Type B pancreatic cell (in vitro differentiated cells): ENCODE measurements at regions not wholly inside any gene's neighbourhood (a gene's known extent, or its start where the extent isn't known, plus 50 kb on each side); places are given as distances from the start of the nearest gene placed in this dataset.

Experiments
- DNase-seq: peaks from one replicate; pipeline ENCODE4 v3.0.0; 2021; ENCODE audit warnings: mixed read lengths; ENCODE audit not compliant: unreplicated experiment; ENCODE audit errors: extremely low spot score
- H3K27ac Mint-ChIP-seq: 2 replicates; pipeline ENCODE4 v1.8.0; 2021; ENCODE audit warnings: mild to moderate bottlenecking, mixed read lengths
- H3K27me3 Mint-ChIP-seq: 2 replicates; pipeline ENCODE4 v1.8.0; 2021; ENCODE audit warnings: mixed read lengths
- H3K36me3 Mint-ChIP-seq: 2 replicates; pipeline ENCODE4 v1.8.0; 2021; ENCODE audit warnings: mixed read lengths
- H3K4me1 Mint-ChIP-seq: one replicate; pipeline ENCODE4 v1.8.0; 2021; ENCODE audit warnings: mixed read lengths; ENCODE audit not compliant: unreplicated experiment
- H3K4me3 Mint-ChIP-seq: 2 replicates; pipeline ENCODE4 v1.8.0; 2021; ENCODE audit warnings: mild to moderate bottlenecking, mixed read lengths
- H3K9me3 Mint-ChIP-seq: 2 replicates; pipeline ENCODE4 v1.8.0; 2021; ENCODE audit warnings: mixed read lengths
- TF ChIP-seq, protein P1 (sequence below): fragments of 200-600 bp; sonication (generic); conservative IDR thresholded peaks from 2 replicates; pipeline ENCODE4 v1.5.0; 2021; ENCODE audit warnings: antibody characterized with exemption, mild to moderate bottlenecking

DNA sequence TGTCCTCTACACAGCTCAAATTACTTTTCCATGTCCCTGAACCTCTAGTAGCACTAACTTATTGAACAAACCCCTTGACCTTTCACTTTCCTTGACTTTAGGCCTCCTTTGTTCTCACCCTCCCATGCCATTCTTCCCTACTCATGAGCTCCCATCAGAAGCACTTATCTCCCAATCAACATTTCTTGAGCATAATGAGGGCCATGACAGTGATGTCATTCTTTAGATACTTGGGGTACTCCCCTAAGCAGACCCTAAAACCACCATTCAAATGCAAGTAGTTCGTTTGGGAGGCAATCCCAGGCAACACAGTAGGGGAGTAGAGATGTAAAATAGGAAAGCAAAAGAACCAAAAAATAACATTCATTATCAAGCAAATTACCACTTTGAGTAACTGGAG lies 115.9 kb upstream of the ARHGAP28 start:
- Mint-ChIP-seq H3K4me1 (peaks cover 25% of the 10 kb centered on the region), H3K36me3 (peaks cover 12% of the 10 kb centered on the region), H3K4me3 (no peak overlapping the region), H3K27me3 (peaks cover 4% of the 10 kb centered on the region), H3K9me3 (peaks cover 22% of the 10 kb centered on the region), H3K27ac (no peak overlapping the region)
- TF ChIP-seq, protein P1, sequence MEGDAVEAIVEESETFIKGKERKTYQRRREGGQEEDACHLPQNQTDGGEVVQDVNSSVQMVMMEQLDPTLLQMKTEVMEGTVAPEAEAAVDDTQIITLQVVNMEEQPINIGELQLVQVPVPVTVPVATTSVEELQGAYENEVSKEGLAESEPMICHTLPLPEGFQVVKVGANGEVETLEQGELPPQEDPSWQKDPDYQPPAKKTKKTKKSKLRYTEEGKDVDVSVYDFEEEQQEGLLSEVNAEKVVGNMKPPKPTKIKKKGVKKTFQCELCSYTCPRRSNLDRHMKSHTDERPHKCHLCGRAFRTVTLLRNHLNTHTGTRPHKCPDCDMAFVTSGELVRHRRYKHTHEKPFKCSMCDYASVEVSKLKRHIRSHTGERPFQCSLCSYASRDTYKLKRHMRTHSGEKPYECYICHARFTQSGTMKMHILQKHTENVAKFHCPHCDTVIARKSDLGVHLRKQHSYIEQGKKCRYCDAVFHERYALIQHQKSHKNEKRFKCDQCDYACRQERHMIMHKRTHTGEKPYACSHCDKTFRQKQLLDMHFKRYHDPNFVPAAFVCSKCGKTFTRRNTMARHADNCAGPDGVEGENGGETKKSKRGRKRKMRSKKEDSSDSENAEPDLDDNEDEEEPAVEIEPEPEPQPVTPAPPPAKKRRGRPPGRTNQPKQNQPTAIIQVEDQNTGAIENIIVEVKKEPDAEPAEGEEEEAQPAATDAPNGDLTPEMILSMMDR = no peak
- no peak for DNase-seq

DNA sequence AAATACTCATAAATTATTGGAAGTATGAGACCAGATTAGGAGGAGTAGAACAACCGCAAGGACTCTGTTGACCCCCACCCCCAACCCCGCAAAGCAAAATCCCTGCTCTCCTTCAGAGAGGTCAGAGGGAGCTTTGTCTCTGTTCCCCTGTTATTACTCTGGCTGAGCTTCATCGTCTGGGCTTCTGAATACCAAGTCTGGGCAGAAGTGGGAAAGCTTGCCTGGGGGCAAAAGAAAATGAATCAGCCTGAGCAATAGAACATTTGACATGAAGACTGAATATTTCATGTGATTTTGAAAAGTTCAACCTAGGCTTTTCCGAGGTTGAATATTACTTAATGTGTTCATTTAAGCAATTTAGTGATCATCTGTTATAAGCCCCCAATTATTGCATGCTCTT lies 114.6 kb upstream of the ARHGAP28 start:
- Mint-ChIP-seq H3K36me3 (peaks cover 7% of the 10 kb centered on the region), H3K4me1 (peaks cover 16% of the 10 kb centered on the region), H3K27me3 (peaks cover 4% of the 10 kb centered on the region), H3K4me3 (no peak overlapping the region), H3K27ac (no peak overlapping the region), H3K9me3 (peaks cover 22% of the 10 kb centered on the region)
- TF ChIP-seq, protein P1 = no peak
- DNase-seq = no peak

DNA sequence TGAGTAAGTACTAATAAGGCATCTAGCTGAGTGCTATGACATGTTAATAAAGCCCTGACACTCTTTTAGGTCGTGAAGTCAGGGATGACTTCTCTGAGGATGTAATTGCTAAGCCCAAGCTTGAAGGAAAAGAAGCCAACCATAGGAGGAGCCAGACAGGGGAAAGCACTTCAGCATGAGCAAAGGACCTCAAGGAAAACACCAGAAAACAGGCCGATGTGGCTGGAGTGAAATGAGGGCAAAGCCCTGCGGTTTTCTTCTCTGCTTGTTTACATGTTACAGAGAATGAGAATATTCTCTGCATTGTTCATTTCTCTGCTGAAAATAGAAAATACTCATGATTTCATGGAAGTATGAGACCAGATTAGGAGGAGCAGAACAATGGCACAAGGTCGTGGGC lies 112.5 kb upstream of the ARHGAP28 start:
- H3K4me1 Mint-ChIP-seq = no peaks in the 10 kb centered on the region
- peaks cover 4% of the 10 kb centered on the region for H3K27me3 Mint-ChIP-seq
- H3K9me3 Mint-ChIP-seq = peaks cover 18% of the 10 kb centered on the region
- peaks cover 7% of the 10 kb centered on the region for H3K36me3 Mint-ChIP-seq
- no peak overlapping the region for H3K4me3 Mint-ChIP-seq
- TF ChIP-seq, protein P1 = no peak
- DNase-seq = no peak
- no peak overlapping the region for H3K27ac Mint-ChIP-seq

DNA sequence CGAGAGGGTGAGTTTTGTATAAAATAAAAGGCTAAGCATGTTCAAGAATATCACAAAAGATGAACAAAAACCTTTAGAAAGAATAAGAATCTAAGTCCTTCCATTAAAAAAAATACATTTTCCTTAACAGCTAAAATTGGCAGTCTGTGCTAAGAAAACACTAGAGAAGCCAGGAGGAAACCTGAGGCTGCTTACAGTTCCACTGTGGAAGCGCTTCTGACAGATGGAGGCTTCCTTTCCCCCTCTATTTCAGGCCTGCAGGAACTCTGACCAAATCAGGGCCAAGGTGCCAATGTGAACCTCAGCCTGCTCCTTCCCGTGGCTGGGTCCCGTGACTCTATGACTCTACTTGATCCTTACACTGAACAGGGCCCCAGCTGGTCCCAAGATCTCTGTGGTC lies 108.1 kb upstream of the ARHGAP28 start:
- Mint-ChIP-seq H3K27ac (no peak overlapping the region), H3K4me3 (no peak overlapping the region), H3K4me1 (peaks cover 22% of the 10 kb centered on the region), H3K27me3 (no peaks in the 10 kb centered on the region), H3K9me3 (peaks cover 8% of the 10 kb centered on the region), H3K36me3 (no peaks in the 10 kb centered on the region)
- TF ChIP-seq, protein P1 = no peak
- no peak for DNase-seq

DNA sequence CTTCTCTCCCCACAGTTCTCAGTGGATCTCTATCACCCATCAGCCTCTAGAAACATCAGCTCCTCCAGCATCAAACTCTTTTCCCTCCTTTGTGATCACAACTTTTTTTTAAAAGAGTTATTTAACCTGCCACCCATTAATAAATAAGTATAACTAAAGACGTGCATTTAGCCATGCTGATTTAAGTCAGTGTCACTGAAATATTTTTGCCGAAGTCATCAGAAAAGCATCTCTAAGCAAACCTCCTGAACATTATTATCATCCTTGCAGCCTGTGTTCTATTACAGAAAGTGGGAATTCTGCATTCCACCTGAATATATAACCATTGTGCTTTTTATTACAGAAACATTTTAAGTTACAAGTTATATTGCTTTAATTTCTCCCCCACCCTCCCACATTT lies 106.2 kb upstream of the ARHGAP28 start:
- Mint-ChIP-seq H3K27ac (no peak overlapping the region), H3K4me1 (peaks cover 22% of the 10 kb centered on the region), H3K27me3 (no peaks in the 10 kb centered on the region), H3K4me3 (no peak overlapping the region), H3K36me3 (no peaks in the 10 kb centered on the region), H3K9me3 (no peaks in the 10 kb centered on the region)
- no peak for DNase-seq
- TF ChIP-seq, protein P1 = no peak

DNA sequence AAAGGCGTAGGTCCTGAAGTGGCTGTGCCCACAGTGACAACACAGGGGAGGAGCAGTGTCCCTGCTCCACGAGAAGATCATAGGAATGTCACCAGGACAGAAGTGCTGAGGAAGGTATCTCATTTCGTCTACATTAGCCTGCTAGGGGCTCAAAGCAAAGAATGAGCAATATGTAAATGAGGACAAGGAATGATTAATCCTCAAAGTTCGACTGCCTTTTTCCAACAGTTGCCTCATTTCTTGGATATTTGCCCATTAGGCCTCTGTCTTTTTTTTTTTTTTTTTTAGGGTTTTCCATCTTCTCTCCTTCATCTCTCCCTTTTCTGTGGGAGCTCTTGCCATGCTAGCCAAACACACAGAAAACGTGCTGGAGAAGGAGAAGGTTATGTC lies 105.2 kb upstream of the ARHGAP28 start:
- no peak for DNase-seq
- no peaks in the 10 kb centered on the region for H3K9me3 Mint-ChIP-seq
- TF ChIP-seq, protein P1 = no peak
- no peaks in the 10 kb centered on the region for H3K27me3 Mint-ChIP-seq
- H3K4me1 Mint-ChIP-seq = peaks cover 22% of the 10 kb centered on the region
- no peak overlapping the region for H3K27ac Mint-ChIP-seq
- H3K4me3 Mint-ChIP-seq = no peak overlapping the region
- no peaks in the 10 kb centered on the region for H3K36me3 Mint-ChIP-seq
